NOMO-1 (cell line): ENCODE measurements at regions not wholly inside any gene's neighbourhood (a gene's known extent, or its start where the extent isn't known, plus 50 kb on each side); places are given as distances from the start of the nearest gene placed in this dataset.

Experiments
- DNase-seq, 2 experiments: peaks; one replicate each; lab custom pipeline; 2025; ENCODE audit not compliant: unreplicated experiment in 2 of 2; lab: John Stamatoyannopoulos, UW

GRCh38 chr13:103406967-103407366, 340.8 kb upstream of the SLC10A2 start:
- DNase-seq: no peak

- DNase-seq: no peak
Measured at GRCh38 chr13:103405297-103405696, 339.1 kb upstream of the SLC10A2 start.

GRCh38 chr13:103403814-103404213, 337.6 kb upstream of the SLC10A2 start:
- DNase-seq: no peak

GRCh38 chr13:103403148-103403740, 337.0 kb upstream of the SLC10A2 start:
- DNase-seq: no peak

- no peak for DNase-seq
Measured at GRCh38 chr13:103395139-103395538, 328.9 kb upstream of the SLC10A2 start.

- no peak for DNase-seq
Measured at GRCh38 chr13:103394618-103395017, 328.4 kb upstream of the SLC10A2 start.

GRCh38 chr13:103391936-103392335, 325.7 kb upstream of the SLC10A2 start:
- no peak for DNase-seq

- DNase-seq: no peak
Measured at GRCh38 chr13:103388839-103389238, 322.6 kb upstream of the SLC10A2 start.

- DNase-seq: no peak
Measured at GRCh38 chr13:103386341-103386740, 320.1 kb upstream of the SLC10A2 start.

- DNase-seq: no peak
Measured at GRCh38 chr13:103373916-103374315, 307.7 kb upstream of the SLC10A2 start.

- no peak for DNase-seq
Measured at GRCh38 chr13:103371271-103371670, 305.1 kb upstream of the SLC10A2 start.

GRCh38 chr13:103370790-103371189, 304.6 kb upstream of the SLC10A2 start:
- no peak for DNase-seq

- DNase-seq: no peak
Measured at GRCh38 chr13:103358255-103358932, 292.2 kb upstream of the SLC10A2 start.

- DNase-seq: no peak
Measured at GRCh38 chr13:103356226-103356864, 290.1 kb upstream of the SLC10A2 start.

GRCh38 chr13:103354171-103354570, 288.0 kb upstream of the SLC10A2 start:
- no peak for DNase-seq

- no peak for DNase-seq
Measured at GRCh38 chr13:103351035-103351828, 285.0 kb upstream of the SLC10A2 start.

- no peak for DNase-seq
Measured at GRCh38 chr13:103350147-103350546, 283.9 kb upstream of the SLC10A2 start.

GRCh38 chr13:103349211-103349980, 283.2 kb upstream of the SLC10A2 start:
- DNase-seq: no peak

GRCh38 chr13:103335241-103335640, 269.0 kb upstream of the SLC10A2 start:
- DNase-seq: no peak

- no peak for DNase-seq
Measured at GRCh38 chr13:103331924-103332323, 265.7 kb upstream of the SLC10A2 start.

GRCh38 chr13:103328899-103329298, 262.7 kb upstream of the SLC10A2 start:
- DNase-seq: no peak
